ENCODE measurements at regions not wholly inside any gene's neighbourhood (a gene's known extent, or its start where the extent isn't known, plus 50 kb on each side); places are given as distances from the start of the nearest gene placed in this dataset.

- FAIRE-seq (no peak), DNase-seq (ENCODE audit: low read depth in 1 of 2, low spot score in 2 of 2) (no peak)
- Histone ChIP-seq H3K56ac (replicated peaks; ENCODE audit: insufficient read length, low read depth, low read length) (no peak overlapping the region), H3K23ac (ENCODE audit: insufficient read length) (no peak overlapping the region), H2BK5ac (ENCODE audit: low read depth, low read length) (no peak overlapping the region), H3K27me3 (replicated peaks in 1 of 4; ENCODE audit: control insufficient read depth in 3 of 4, extremely low read depth in 1 of 4, insufficient read depth in 3 of 4, low read length in 3 of 4) (no peaks in the 10 kb centered on the region), H2BK15ac (ENCODE audit: low read length) (no peak overlapping the region), H3K4ac (replicated peaks; ENCODE audit: insufficient read length, low read depth, low read length) (no peak overlapping the region), H3K36me3 (ENCODE audit: control insufficient read depth in 2 of 4, insufficient read depth in 4 of 4, low read length in 3 of 4) (no peaks in the 10 kb centered on the region), H2BK12ac (ENCODE audit: low read depth, low read length) (no peak overlapping the region), H2BK20ac (ENCODE audit: low read length) (no peak overlapping the region), H3K9me3 (ENCODE audit: insufficient read depth in 2 of 2, low read depth in 1 of 2, low read length in 1 of 2) (no peaks in the 10 kb centered on the region), H4K5ac (ENCODE audit: insufficient read length, low read depth, low read length) (no peak overlapping the region), H3K79me2 (ENCODE audit: control insufficient read depth in 1 of 2, insufficient read depth in 2 of 2, low read length in 2 of 2) (no peaks in the 10 kb centered on the region), H2BK120ac (replicated peaks; ENCODE audit: low read depth, low read length) (no peak overlapping the region), H4K20me1 (replicated peaks in 1 of 2; ENCODE audit: control insufficient read depth in 1 of 2, insufficient read depth in 2 of 2, low read length in 2 of 2) (no peaks in the 10 kb centered on the region), H3K27ac (ENCODE audit: low read depth, low read length) (no peak overlapping the region), H3K23me2 (ENCODE audit: low read depth, low read length) (no peaks in the 10 kb centered on the region), H2AFZ (ENCODE audit: low read length) (no peak overlapping the region), H3K79me1 (ENCODE audit: low read depth, low read length) (no peaks in the 10 kb centered on the region), H4K8ac (ENCODE audit: extremely low read depth, insufficient read depth, low read length) (no peak overlapping the region; the same call in 1 of the 2 replicates), H3K4me1 (replicated peaks in 1 of 4; ENCODE audit: control insufficient read depth in 3 of 4, insufficient read depth in 4 of 4, low read length in 3 of 4) (peaks cover 0 to under 1% (median 0%) of the 10 kb centered on the region in 4 experiments; a peak in 1 of 7 replicates), H3K4me2 (ENCODE audit: insufficient read depth in 1 of 2, low read depth in 2 of 2, low read length in 2 of 2) (no peak overlapping the region), H3K4me3 (ENCODE audit: extremely low read depth in 1 of 4, insufficient read depth in 2 of 4, low read depth in 3 of 4, low read length in 4 of 4) (no peak overlapping the region), H2AK5ac (ENCODE audit: low read depth, low read length) (no peak overlapping the region), H3K18ac (ENCODE audit: extremely low read depth, low read length) (no peak overlapping the region), H3K9ac (replicated peaks in 1 of 4; ENCODE audit: extremely low read depth in 1 of 4, low read depth in 3 of 4, low read length in 3 of 4) (no peak overlapping the region), H4K91ac (replicated peaks; ENCODE audit: insufficient read length, low read length) (no peak overlapping the region), H3K14ac (ENCODE audit: insufficient read length) (no peak overlapping the region)
- WGBS, 2 experiments (ENCODE audit: extremely low coverage in 1 of 2, insufficient coverage in 1 of 2, insufficient read length in 1 of 2, insufficient replicate concordance in 2 of 2, low coverage in 1 of 2, low lambda C conversion rate in 2 of 2, missing lambda C conversion rate in 1 of 2): 93% methylated on average over 3 of the region's 3 CpGs; no CpG with 5 or more reads in 1 of the 2 experiments
- ChIA-PET CTCF (ENCODE audit: partially characterized antibody) (interaction anchor here (1.2 kb wide), 1 partner anchor 11 kb away, joined by 4 read pairs; no protein-coding TSS in a partner anchor), POLR2A (ENCODE audit: partially characterized antibody) (no interaction called here)
- TF ChIP-seq RFX5 (IDR thresholded peaks at IDR 0.05; ENCODE audit: borderline replicate concordance, low read depth, low read length): no peak
- TF ChIP-seq EGR1 (IDR thresholded peaks at IDR 0.05; ENCODE audit: borderline replicate concordance, low read depth, low read length): no peak
- TF ChIP-seq CBX8 (IDR thresholded peaks at IDR 0.05; ENCODE audit: borderline replicate concordance, low read depth, low read length): no peak
- no peak for TF ChIP-seq KDM5A (IDR thresholded peaks at IDR 0.05; ENCODE audit: low read length)
Measured at GRCh38 chr13:97136418-97136817, 85.7 kb upstream of the MBNL2 start.
